HG03064 (cell line): ENCODE measurements at regions not wholly inside any gene's neighbourhood (a gene's known extent, or its start where the extent isn't known, plus 50 kb on each side); places are given as distances from the start of the nearest gene placed in this dataset.
A peak's percentile ranks its signal among the peaks of the same experiment; 100 is the strongest.

Experiments
- ATAC-seq: cut with Tn5 transposase; IDR thresholded peaks from one replicate; pipeline ENCODE4 v1.9.1; 2021; ENCODE audit warnings: low read depth; ENCODE audit not compliant: unreplicated experiment

GRCh38 chr2:9156483-9156882 lies 50.1 kb upstream of the ASAP2 start:
- ATAC-seq, result no peak

DNA sequence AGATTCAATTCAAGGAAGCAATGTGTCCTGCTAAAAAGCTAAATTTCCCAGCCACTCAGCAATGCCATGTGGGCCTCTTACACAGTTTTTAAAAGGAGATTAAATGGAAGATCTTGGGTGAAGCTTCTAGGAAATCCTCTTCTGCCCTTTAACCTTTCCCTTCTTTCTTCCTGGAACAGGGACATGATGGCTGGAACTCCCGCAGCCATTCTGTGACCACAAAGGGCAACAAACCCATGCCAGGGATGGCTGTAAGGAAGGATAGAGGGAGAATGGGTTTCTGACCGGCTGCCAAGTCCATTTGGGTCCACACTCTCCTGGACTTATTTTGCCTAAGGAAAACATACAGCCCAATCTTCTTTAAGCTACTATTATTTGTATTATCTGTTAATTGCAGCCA lies 52.6 kb upstream of the ASAP2 start:
- no peak for ATAC-seq

GRCh38 chr2:9153643-9153980 lies 53.0 kb upstream of the ASAP2 start:
- no peak for ATAC-seq

GRCh38 chr2:9152975-9153642 lies 53.5 kb upstream of the ASAP2 start:
- ATAC-seq, result no peak

DNA sequence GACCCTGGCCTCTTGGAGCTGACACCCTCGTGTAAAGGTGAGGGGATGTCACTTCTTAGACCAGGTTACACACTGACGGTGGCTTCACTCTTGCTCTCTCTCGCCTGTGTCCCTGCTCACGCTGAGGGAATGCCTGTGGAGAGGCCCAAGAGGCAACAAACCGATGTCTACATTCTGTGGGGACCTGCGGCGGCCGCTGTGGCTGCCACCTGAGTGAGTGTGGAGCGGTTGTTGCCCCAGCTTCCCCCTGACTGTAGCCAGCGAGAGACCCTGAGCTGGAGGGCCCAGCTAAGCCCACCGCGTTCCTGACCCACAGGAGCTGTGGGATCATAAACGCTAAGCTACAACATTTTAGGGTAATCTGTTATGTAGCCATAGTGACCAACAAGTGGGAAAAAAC lies 55.7 kb upstream of the ASAP2 start:
- ATAC-seq, result no peak

GRCh38 chr2:9150568-9150900 lies 56.1 kb upstream of the ASAP2 start:
- no peak for ATAC-seq

DNA sequence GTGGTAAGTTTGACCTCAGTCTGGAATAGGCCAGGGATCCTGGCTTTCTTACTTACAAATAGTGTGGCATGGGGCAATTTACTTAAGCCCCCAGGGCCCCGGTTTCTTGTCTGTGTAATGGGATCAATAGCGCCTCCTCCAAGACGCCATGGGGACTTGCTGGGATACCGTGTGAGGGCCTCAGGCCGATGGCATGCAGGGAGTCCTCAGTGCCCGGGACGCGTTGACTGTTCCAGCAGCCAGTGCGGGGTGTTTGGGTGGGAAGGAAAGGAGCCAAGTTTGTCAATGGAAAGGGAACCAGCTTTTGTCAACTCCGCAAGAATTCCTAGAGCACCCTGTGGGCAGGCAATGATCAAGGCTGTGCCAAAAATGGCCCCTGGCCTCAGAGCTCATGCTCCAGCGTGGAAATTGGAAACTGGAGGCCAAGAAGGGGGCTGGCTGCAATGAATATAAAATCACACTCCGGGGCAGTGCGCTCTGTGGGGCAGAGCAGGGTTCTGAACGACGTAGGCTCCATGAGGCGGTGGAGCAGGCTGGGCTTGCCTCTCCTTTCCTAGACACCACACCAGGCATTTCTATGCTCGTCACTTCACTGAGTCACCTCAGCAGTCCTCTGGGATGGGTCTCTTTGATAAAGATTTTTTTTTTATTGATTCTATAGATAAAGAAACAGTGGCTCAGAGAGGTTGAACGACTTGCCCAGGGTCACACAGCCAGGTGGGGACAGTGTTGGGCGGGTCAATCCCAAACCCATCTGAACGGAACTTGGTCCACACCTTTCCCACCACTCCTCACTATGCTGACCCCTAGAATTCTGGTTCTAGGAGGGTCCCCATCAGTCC lies 56.7 kb upstream of the ASAP2 start:
- ATAC-seq, result no peak

- no peak for ATAC-seq
Observed at GRCh38 chr2:9149388-9149660, 57.3 kb upstream of the ASAP2 start.

GRCh38 chr2:9146646-9147045 lies 60.0 kb upstream of the ASAP2 start:
- no peak for ATAC-seq

GRCh38 chr2:9145752-9146430 lies 60.7 kb upstream of the ASAP2 start:
- no peak for ATAC-seq

DNA sequence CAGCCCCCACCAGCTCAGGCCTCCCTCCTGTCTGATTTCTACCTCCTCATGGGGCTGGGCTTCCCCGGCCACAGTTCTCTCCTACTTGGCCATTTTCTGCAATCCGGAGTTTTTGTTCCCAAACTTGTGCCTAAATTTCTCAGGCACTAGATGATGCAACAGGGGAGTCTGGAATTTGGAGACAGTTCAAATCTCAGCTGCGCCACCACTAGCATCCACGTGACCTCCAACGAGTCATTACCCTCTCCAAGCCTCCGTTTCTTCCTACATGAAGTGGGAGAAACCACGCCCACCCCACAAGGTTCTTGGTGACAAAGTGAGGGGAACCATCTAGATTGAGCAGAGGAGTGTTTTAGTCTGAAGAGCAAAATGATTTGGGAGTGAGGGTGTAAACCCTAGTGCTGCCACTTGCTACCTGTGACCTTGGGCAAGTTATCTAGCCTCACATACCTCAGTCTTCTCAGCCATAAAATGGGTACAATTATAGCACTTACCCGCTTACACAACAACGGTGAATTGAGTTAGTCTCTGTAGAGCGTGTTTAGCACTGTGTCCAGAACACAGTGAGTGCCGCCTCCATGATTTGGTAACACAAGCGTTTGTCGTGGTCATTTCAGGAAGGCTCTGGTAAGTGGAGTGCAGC lies 61.4 kb upstream of the ASAP2 start:
- no peak for ATAC-seq

DNA sequence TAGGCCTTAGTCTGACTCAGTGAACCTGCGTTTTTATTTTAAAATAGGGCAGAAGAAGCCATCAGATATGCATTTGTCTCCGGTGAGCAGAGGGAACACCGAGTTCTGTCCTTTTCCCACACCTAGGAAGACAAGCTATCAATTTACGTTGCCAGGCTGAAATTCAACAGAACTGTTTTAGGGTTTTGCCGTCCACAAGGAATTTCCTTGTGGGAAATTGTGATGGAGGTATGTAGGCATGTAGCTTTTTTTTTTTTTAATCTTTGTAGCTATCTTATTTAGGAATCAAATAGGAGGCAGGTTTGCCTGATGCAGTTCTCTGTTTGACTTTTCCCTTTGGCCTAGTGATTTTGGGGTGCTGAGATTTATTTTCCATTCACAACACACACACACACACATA lies 62.0 kb upstream of the ASAP2 start:
- no peak for ATAC-seq

DNA sequence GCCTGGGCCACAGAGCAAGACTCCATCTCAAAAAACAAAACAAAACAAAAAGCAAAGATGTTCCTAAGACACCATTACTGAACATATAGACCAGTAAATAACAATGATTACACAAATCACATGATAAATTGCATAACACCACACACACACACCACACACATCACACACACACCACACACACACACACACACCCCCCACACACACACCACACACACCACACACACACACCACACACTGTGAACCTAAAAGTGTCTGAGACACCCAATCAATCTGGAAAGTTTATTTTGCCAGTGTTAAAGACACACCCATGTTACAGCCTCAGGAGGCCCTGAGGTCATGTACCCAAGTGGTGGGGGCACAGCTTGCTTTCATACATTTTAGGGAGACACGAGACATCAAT lies 62.6 kb upstream of the ASAP2 start:
- no peak for ATAC-seq

DNA sequence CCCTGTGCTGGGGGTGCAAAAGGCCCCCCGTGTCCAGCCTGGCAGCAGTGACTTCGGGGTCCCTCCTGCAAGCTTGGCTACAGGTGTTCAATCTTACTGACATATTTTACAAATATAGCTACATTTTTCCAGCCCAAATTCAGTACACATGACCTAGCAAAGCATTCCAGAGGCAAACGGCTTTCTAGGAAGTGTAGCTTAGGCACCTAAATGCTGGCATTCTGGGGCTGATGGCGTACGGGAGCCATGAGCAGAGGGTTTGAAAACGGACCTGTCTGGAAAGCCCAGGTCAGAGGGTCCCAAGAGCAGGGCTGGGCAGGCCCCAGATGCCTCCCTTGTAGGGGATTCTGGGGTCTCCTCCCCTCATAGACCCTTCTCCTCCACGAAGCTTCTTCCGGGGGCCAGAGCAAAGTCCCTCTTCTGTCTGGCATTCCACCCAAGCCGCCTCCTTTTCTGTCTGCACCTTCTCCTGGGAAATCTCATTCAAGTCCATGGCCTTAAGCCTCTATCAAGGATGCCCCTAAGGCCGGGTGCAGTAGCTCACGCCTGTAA lies 63.3 kb upstream of the ASAP2 start:
- no peak for ATAC-seq

GRCh38 chr2:9142551-9143263 lies 63.9 kb upstream of the ASAP2 start:
- ATAC-seq, result peak; percentile 71

DNA sequence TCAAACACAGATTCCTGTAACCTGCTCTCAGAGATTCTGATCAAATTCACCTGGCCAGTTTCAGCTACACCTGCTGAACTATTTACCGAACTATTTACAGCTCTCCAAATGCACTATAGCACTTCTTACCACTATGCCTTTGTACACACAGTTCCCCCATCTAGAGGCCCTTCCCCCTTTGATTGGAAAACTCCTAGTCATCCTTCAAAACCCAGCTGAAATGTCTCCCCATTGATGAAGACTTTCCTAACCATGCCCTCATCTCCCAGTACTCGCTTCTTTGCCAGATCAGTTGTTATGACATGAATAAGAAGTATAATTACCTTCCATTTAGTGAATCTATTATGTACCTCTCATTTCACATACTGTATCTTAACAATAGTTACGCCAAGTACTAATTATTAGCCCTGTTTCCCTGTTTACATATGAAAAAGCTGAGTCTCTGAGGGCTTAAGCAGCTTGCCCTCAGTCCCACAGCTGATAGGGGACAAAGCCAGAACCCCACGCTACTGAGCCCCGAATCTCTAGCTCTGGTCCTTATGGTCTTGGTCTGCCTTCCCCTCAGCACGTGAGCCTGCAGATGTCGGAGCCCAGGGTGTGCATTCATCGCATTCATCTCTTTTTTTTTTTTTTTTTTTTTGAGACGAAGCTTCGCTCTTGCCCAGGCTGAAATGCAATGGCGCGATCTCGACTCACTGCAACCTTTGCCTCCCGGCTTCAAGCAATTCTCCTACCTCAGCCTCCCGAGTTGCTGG lies 64.7 kb upstream of the ASAP2 start:
- ATAC-seq, result no peak

DNA sequence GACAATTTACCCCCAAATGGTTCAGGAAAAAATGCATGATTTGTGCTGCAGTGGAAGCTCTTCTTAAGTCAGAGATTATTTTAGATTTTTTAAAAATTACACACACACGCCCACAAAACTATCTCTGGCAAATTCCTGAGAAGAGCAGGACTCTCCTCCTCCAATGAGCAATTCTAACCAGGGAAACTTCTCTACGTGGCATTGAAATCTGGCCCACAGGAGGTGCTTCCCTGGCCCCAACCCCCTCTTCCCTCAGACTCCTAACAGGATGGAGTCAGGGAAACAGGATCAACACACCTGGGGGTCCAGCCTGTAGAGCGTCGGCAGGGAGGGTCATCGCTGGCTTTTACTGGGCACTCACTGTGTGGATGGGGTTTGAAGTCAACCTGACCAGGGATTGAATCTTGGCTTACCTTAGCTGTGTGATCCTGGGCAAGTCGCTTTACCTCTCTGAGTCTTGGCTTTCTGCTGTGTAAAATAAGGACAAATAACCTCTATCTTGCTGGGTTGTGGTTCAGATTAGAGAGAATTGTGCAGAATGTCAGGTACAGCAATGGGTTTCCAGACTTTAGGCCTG lies 65.4 kb upstream of the ASAP2 start:
- no peak for ATAC-seq

DNA sequence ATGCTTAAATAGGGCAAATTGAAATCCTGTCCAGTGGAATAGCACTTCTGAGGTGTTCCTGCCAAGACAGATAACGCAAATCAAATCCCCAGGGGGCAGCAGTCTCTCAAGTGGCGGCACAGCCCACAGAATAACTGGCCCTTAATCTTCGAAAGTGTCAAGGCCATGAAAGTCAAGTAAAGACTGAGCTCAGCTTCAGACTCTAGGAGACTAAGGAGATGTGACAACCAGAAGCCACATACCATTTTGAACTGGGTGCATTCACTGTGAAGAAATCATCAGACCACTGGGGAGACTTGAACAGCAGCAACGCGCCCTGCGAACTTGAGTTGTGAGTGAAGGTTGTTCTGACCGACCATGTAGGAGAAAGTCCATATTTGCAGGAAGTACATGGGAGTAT lies 66.0 kb upstream of the ASAP2 start:
- ATAC-seq, result no peak

DNA sequence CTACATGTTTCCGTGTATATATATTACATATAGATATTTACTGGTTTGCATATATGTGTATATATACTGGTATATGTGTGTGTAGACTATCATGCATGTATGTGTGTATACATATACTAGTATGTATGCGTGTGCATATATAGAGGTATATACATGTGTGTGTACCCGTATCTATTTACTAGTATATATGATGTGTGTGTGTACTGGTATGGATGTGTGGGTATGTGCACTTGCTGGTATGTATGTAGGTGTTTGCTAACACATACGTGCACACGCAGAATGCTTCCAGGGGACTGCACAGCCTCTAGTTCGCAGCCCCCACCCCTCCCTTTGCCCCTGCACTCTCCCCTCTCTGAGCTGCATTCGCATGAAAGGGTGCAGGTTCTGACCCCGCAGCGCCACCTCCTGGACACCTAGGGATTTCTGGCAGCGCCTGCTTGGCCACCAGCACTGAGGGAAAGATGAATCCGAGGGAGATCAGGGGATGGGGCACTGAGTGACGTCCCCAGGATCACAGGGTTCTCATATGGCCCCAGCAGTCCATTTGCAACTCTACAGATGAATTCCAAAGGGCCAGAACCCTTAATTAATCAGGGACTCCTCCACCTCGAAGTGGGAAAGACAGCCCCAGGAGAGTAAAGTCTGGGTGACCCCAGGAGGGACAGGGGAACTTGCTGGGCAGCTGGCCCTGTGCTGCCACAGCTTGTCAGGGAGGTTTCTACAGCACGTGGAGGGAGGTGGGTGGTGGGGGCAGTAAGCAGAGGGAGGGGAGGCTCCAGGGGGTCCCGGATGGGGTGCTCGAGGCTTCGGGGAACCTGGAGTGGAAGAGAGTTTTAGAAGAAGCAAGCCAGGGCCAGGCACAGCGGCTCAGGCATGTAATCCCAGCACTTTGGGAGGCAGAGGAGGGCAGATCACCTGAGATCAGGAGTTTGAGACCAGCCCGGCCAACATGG lies 66.8 kb upstream of the ASAP2 start:
- peak; percentile 58 for ATAC-seq
